Activated CD4-positive, alpha-beta T cell treated with anti-CD3 and anti-CD28 coated beads for 36 hours (primary cell): ENCODE measurements at regions not wholly inside any gene's neighbourhood (a gene's known extent, or its start where the extent isn't known, plus 50 kb on each side); places are given as distances from the start of the nearest gene placed in this dataset.

ENCODE experiments used
- ATAC-seq: fragments of 200-7000 bp; cut with Tn5 transposase; one replicate; pipeline ENCODE4 v1.10.0; 2021; ENCODE audit warnings: mild to moderate bottlenecking, moderate library complexity
- CTCF ChIA-PET: fragments of 350-600 bp; sonication (Branson Sonifier 250); formaldehyde crosslinking; loops from one replicate; lab custom pipeline; 2021; ENCODE audit warnings: antibody characterized with exemption; lab: Charles Lee
- POLR2A ChIA-PET: fragments of 350-600 bp; sonication (Branson Sonifier 250); formaldehyde crosslinking; loops from one replicate; lab custom pipeline; 2021; ENCODE audit warnings: antibody characterized with exemption, inconsistent platforms; lab: Charles Lee
- DNase-seq: peaks from one replicate; pipeline ENCODE4 v3.0.0-alpha.2; 2020
- H3K27ac Mint-ChIP-seq: one replicate; pipeline ENCODE4 v1.8.0; 2021; ENCODE audit warnings: mixed read lengths
- H3K27me3 Mint-ChIP-seq: one replicate; pipeline ENCODE4 v1.8.0; 2021; ENCODE audit warnings: mixed read lengths
- H3K36me3 Mint-ChIP-seq: one replicate; pipeline ENCODE4 v1.8.0; 2021; ENCODE audit warnings: low read depth, mixed read lengths
- H3K4me1 Mint-ChIP-seq: one replicate; pipeline ENCODE4 v1.8.0; 2021; ENCODE audit warnings: mixed read lengths
- H3K4me3 Mint-ChIP-seq: one replicate; pipeline ENCODE4 v1.8.0; 2021; ENCODE audit warnings: mild to moderate bottlenecking, moderate library complexity, mixed read lengths
- H3K9me3 Mint-ChIP-seq: one replicate; pipeline ENCODE4 v1.8.0; 2021; ENCODE audit warnings: low read depth, mixed read lengths
- intact Hi-C, 2 experiments: fragments of 100-400 bp; cut with DNase I in 1 of 2; cut with micrococcal nuclease in 1 of 2; formaldehyde crosslinking; loops; one replicate each; pipeline versions ENCODE4 v1.14.2 to v1.15.1; 2022 to 2024; cut with DNase I, micrococcal nuclease

GRCh38 chr3:78405745-78406144 is 1362.1 kb downstream of the ROBO1 start:
- DNase-seq (no peak), ATAC-seq (no peak)
- intact Hi-C loops, result no loop called here
- Mint-ChIP-seq H3K4me3 (no peak overlapping the region), H3K36me3 (no peaks in the 10 kb centered on the region), H3K27me3 (no peaks in the 10 kb centered on the region), H3K4me1 (no peaks in the 10 kb centered on the region), H3K9me3 (no peaks in the 10 kb centered on the region), H3K27ac (no peak overlapping the region)
- POLR2A ChIA-PET, result no interaction called here
- CTCF ChIA-PET, result interaction anchor here (0.6 kb wide), 1 partner anchor 51 kb away, joined by 3 read pairs; no protein-coding TSS in a partner anchor

DNA sequence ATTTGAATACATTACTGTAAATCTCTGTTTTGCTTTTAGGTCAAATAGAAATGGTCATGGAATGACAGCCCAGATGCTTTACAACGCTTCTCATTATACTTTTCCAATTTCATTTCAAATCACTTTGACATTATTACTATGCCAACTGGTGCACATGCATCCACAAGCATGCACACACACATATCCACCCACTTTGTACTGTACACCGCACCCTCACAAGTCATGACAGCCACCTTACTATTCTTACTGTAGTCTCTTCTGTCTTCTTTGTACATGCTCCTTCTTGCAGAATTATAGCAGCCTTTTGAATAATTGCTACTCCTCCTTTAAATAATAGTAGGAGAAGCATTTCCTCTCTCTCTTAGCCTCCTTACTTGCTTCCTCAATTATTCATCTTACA is 1361.4 kb downstream of the ROBO1 start:
- CTCF ChIA-PET, result no interaction called here
- intact Hi-C loops, result no loop called here
- ATAC-seq (no peak), DNase-seq (no peak)
- Mint-ChIP-seq H3K27ac (no peak overlapping the region), H3K9me3 (no peaks in the 10 kb centered on the region), H3K4me1 (no peaks in the 10 kb centered on the region), H3K4me3 (no peak overlapping the region), H3K36me3 (no peaks in the 10 kb centered on the region), H3K27me3 (no peaks in the 10 kb centered on the region)
- POLR2A ChIA-PET, result no interaction called here

DNA sequence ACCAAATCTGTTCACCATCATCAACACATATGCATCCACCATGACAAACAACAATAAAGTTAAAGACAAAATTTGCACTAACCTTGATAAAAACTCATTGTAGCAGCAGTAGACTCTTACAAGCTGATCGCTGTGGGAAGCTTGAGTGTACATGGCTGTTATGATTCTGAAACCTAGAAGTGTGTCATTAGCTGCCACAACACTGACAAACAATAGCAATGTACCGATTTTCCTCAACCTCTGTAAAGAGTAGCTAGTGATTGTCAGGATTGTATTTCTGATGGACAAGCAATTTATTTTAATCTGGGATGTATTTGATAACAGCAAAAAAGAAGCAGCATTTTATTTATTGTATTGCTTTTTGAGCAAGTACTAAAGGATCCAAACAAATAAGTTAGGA is 1357.7 kb downstream of the ROBO1 start:
- DNase-seq, result no peak
- H3K36me3 Mint-ChIP-seq, result no peaks in the 10 kb centered on the region
- ATAC-seq, result no peak
- H3K4me3 Mint-ChIP-seq, result no peak overlapping the region
- no peak overlapping the region for H3K27ac Mint-ChIP-seq
- intact Hi-C loops, result no loop called here
- H3K9me3 Mint-ChIP-seq, result peaks cover 3% of the 10 kb centered on the region
- ChIA-PET CTCF (no interaction called here), POLR2A (no interaction called here)
- H3K27me3 Mint-ChIP-seq, result no peaks in the 10 kb centered on the region
- no peaks in the 10 kb centered on the region for H3K4me1 Mint-ChIP-seq

- Mint-ChIP-seq H3K36me3 (no peaks in the 10 kb centered on the region), H3K4me1 (no peaks in the 10 kb centered on the region), H3K27ac (no peak overlapping the region), H3K27me3 (no peaks in the 10 kb centered on the region), H3K4me3 (no peak overlapping the region), H3K9me3 (peaks cover 3% of the 10 kb centered on the region)
- ChIA-PET CTCF (no interaction called here), POLR2A (no interaction called here)
- no peak for DNase-seq
- intact Hi-C loops, result loop anchor here in 1 of 2 experiments (2.0 kb wide), 1 partner anchor 59 kb away; no protein-coding TSS in a partner anchor
- ATAC-seq, result no peak
Observed at GRCh38 chr3:78414261-78414660, 1353.5 kb downstream of the ROBO1 start.

GRCh38 chr3:78420611-78421010 is 1347.2 kb downstream of the ROBO1 start:
- no peaks in the 10 kb centered on the region for H3K4me1 Mint-ChIP-seq
- ATAC-seq, result no peak
- no peaks in the 10 kb centered on the region for H3K36me3 Mint-ChIP-seq
- CTCF ChIA-PET, result no interaction called here
- peaks cover 5% of the 10 kb centered on the region for H3K9me3 Mint-ChIP-seq
- intact Hi-C loops, result no loop called here
- H3K27ac Mint-ChIP-seq, result no peak overlapping the region
- DNase-seq, result no peak
- H3K4me3 Mint-ChIP-seq, result no peak overlapping the region
- POLR2A ChIA-PET, result no interaction called here
- H3K27me3 Mint-ChIP-seq, result no peaks in the 10 kb centered on the region

- H3K27me3 Mint-ChIP-seq, result no peaks in the 10 kb centered on the region
- intact Hi-C loops, result no loop called here
- ChIA-PET POLR2A (no interaction called here), CTCF (no interaction called here)
- DNase-seq, result no peak
- peaks cover 5% of the 10 kb centered on the region for H3K9me3 Mint-ChIP-seq
- no peak overlapping the region for H3K27ac Mint-ChIP-seq
- no peak for ATAC-seq
- no peaks in the 10 kb centered on the region for H3K4me1 Mint-ChIP-seq
- no peaks in the 10 kb centered on the region for H3K36me3 Mint-ChIP-seq
- no peak overlapping the region for H3K4me3 Mint-ChIP-seq
Observed at GRCh38 chr3:78421247-78421966, 1346.4 kb downstream of the ROBO1 start.

- POLR2A ChIA-PET, result no interaction called here
- Mint-ChIP-seq H3K4me3 (no peak overlapping the region), H3K27me3 (no peaks in the 10 kb centered on the region), H3K27ac (no peak overlapping the region), H3K9me3 (peaks cover 5% of the 10 kb centered on the region), H3K36me3 (no peaks in the 10 kb centered on the region), H3K4me1 (no peaks in the 10 kb centered on the region)
- no peak for ATAC-seq
- no peak for DNase-seq
- CTCF ChIA-PET, result no interaction called here
- intact Hi-C loops, result no loop called here
Observed at GRCh38 chr3:78424656-78425055, 1343.1 kb downstream of the ROBO1 start.

- no peaks in the 10 kb centered on the region for H3K27me3 Mint-ChIP-seq
Observed at GRCh38 chr3:78426454-78426853, 1341.3 kb downstream of the ROBO1 start.

DNA sequence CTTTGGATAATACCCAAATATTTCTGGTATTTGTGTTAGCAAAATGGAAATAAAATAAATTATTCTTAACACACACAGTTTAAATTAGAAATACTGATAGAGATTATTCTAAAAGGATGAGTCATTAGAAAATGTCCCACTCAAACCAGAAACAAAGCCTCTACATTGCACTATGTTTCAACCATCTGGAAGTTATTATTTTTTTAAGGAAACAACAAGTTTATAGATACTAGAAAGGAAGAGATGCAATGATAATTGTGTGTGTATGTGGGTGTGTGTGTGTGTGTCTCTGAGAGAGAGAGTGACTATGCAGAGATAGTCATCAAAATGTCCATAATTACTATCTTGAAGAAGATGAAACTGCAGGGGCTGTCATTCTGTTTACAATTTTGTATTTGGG is 1340.5 kb downstream of the ROBO1 start:
- Mint-ChIP-seq H3K4me1 (no peaks in the 10 kb centered on the region), H3K27me3 (no peaks in the 10 kb centered on the region), H3K9me3 (peaks cover 3% of the 10 kb centered on the region), H3K4me3 (no peak overlapping the region), H3K27ac (no peak overlapping the region), H3K36me3 (no peaks in the 10 kb centered on the region)
- DNase-seq (no peak), ATAC-seq (no peak)
- POLR2A ChIA-PET, result no interaction called here
- CTCF ChIA-PET, result no interaction called here
- intact Hi-C loops, result no loop called here

More at GRCh38 chr3:78426454-78426853, 1341.3 kb downstream of the ROBO1 start:
- POLR2A ChIA-PET, result no interaction called here
- Mint-ChIP-seq H3K27ac (no peak overlapping the region), H3K36me3 (no peaks in the 10 kb centered on the region), H3K9me3 (peaks cover 3% of the 10 kb centered on the region), H3K4me3 (no peak overlapping the region), H3K4me1 (no peaks in the 10 kb centered on the region)
- DNase-seq, result no peak
- ATAC-seq, result no peak
- intact Hi-C loops, result no loop called here
- CTCF ChIA-PET, result no interaction called here

- no peak for DNase-seq
- no peak overlapping the region for H3K27ac Mint-ChIP-seq
- no peaks in the 10 kb centered on the region for H3K27me3 Mint-ChIP-seq
- CTCF ChIA-PET, result no interaction called here
- no peaks in the 10 kb centered on the region for H3K4me1 Mint-ChIP-seq
- H3K36me3 Mint-ChIP-seq, result no peaks in the 10 kb centered on the region
- POLR2A ChIA-PET, result no interaction called here
- no peak for ATAC-seq
- peaks cover 4% of the 10 kb centered on the region for H3K9me3 Mint-ChIP-seq
- no peak overlapping the region for H3K4me3 Mint-ChIP-seq
- intact Hi-C loops, result loop anchor here in 1 of 2 experiments (10.0 kb wide), 1 partner anchor 214 kb away; no protein-coding TSS in a partner anchor
Observed at GRCh38 chr3:78430741-78431140, 1337.1 kb downstream of the ROBO1 start.

DNA sequence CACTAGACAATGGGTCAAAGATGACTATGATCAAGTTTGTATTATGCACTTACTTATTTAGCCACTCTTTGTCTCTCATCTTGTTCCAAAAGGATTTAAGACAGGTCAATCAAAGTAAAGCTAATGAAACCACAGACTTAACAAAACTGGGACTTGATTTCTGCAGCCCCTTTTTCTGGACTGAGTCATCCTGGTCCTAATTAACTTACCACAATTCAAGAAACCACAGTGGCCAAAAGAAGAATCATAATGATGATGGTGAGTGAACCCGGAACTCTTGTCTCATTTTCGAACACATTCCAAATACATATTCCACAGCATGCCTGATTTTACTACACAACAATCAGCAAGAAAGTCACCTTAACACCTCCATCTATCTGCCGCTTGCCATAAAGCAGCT is 1333.0 kb downstream of the ROBO1 start:
- no peaks in the 10 kb centered on the region for H3K4me1 Mint-ChIP-seq
- H3K9me3 Mint-ChIP-seq, result peaks cover 6% of the 10 kb centered on the region
- ChIA-PET POLR2A (no interaction called here), CTCF (no interaction called here)
- H3K4me3 Mint-ChIP-seq, result no peak overlapping the region
- intact Hi-C loops, result loop anchor here in 1 of 2 experiments (10.0 kb wide), 1 partner anchor 210 kb away; no protein-coding TSS in a partner anchor
- no peaks in the 10 kb centered on the region for H3K27me3 Mint-ChIP-seq
- ATAC-seq (no peak), DNase-seq (no peak)
- no peak overlapping the region for H3K27ac Mint-ChIP-seq
- no peaks in the 10 kb centered on the region for H3K36me3 Mint-ChIP-seq

GRCh38 chr3:78455166-78455565 is 1312.6 kb downstream of the ROBO1 start:
- ChIA-PET POLR2A (no interaction called here), CTCF (no interaction called here)
- H3K4me3 Mint-ChIP-seq, result no peak overlapping the region
- H3K4me1 Mint-ChIP-seq, result no peaks in the 10 kb centered on the region
- H3K36me3 Mint-ChIP-seq, result no peaks in the 10 kb centered on the region
- DNase-seq, result no peak
- H3K9me3 Mint-ChIP-seq, result peaks cover 7% of the 10 kb centered on the region
- no peaks in the 10 kb centered on the region for H3K27me3 Mint-ChIP-seq
- no peak overlapping the region for H3K27ac Mint-ChIP-seq
- intact Hi-C loops, result no loop called here
- no peak for ATAC-seq
